Sigmoid colon (tissue), 6 donors: ENCODE measurements at regions not wholly inside any gene's neighbourhood (a gene's known extent, or its start where the extent isn't known, plus 50 kb on each side); places are given as distances from the start of the nearest gene placed in this dataset.

Experiments
- DNase-seq: peaks from one replicate; pipeline ENCODE4 v3.0.0-alpha.2; 2019
- H3K27ac ChIP-seq, 4 donors: fragments of 200-600 bp; sonication (generic); one replicate each; pipeline ENCODE4 v1.5.1; 2016 to 2019; ENCODE audit warnings: mild to moderate bottlenecking in 1 of 4
- H3K27me3 ChIP-seq, 3 donors: fragments of 200-600 bp; sonication (generic); one replicate each; pipeline ENCODE4 v1.5.1; 2019; ENCODE audit warnings: mild to moderate bottlenecking in 1 of 3
- H3K36me3 ChIP-seq, 4 donors: fragments of 200-600 bp; sonication (generic); one replicate each; pipeline ENCODE4 v1.5.1; 2016 to 2019
- H3K4me1 ChIP-seq, 4 donors: fragments of 200-600 bp; sonication (generic); one replicate each; pipeline ENCODE4 v1.5.1; 2017 to 2019
- H3K4me3 ChIP-seq, 4 donors: fragments of 200-600 bp; sonication (generic); one replicate each; pipeline ENCODE4 v1.5.1; 2017 to 2019; ENCODE audit warnings: mild to moderate bottlenecking in 2 of 4, moderate library complexity in 1 of 4
- H3K9me3 ChIP-seq, 4 donors: fragments of 200-600 bp in 3 of 4; sonication (generic) in 3 of 4; one replicate each; pipeline versions ENCODE4 v1.5.1 to v1.6.1; 2013 to 2019
- EP300 ChIP-seq, 4 donors: sonication (generic); formaldehyde crosslinking; IDR thresholded peaks; one replicate each; pipeline ENCODE4 v1.6.1; 2017; ENCODE audit warnings: antibody characterized with exemption in 4 of 4
- POLR2A ChIP-seq, 2 donors: fragments of 450-650 bp; IDR thresholded peaks; one replicate each; pipeline ENCODE4 v1.6.1; 2016; ENCODE audit warnings: antibody characterized with exemption in 2 of 2, mild to moderate bottlenecking in 2 of 2, moderate library complexity in 2 of 2
- POLR2AphosphoS5 ChIP-seq, 4 donors: sonication (generic); formaldehyde crosslinking; IDR thresholded peaks; one replicate each; pipeline ENCODE4 v1.6.1; 2017; ENCODE audit warnings: antibody characterized with exemption in 4 of 4
- WGBS, 2 donors: extraction: QIAGEN DNeasy Blood & Tissue Kit; methylation state at CpG; one replicate each; pipeline ENCODE4 v1.1.7; 2013; 5-methylcytosine and 5-hydroxymethylcytosine counted together
- intact Hi-C: fragments of 100-400 bp; cut with DNase I; formaldehyde crosslinking; loops from one replicate; pipeline ENCODE4 v1.15.1; 2023
- TF ChIP-seq, protein P1 (sequence below), 4 experiments: fragments of 450-650 bp in 3 of 4; fragments of 200-600 bp in 1 of 4; IDR thresholded peaks; one replicate each; pipeline ENCODE4 v1.5.1; 2016 to 2019; ENCODE audit warnings: antibody characterized with exemption in 4 of 4, mild to moderate bottlenecking in 3 of 4, moderate library complexity in 2 of 4
- donor health status: healthy with polysubstance abuse.
- donor health status: healthy.

- WGBS, 2 donors = 14 to 59% methylated on average over 2 of the region's 2 CpGs
- TF ChIP-seq, protein P1, sequence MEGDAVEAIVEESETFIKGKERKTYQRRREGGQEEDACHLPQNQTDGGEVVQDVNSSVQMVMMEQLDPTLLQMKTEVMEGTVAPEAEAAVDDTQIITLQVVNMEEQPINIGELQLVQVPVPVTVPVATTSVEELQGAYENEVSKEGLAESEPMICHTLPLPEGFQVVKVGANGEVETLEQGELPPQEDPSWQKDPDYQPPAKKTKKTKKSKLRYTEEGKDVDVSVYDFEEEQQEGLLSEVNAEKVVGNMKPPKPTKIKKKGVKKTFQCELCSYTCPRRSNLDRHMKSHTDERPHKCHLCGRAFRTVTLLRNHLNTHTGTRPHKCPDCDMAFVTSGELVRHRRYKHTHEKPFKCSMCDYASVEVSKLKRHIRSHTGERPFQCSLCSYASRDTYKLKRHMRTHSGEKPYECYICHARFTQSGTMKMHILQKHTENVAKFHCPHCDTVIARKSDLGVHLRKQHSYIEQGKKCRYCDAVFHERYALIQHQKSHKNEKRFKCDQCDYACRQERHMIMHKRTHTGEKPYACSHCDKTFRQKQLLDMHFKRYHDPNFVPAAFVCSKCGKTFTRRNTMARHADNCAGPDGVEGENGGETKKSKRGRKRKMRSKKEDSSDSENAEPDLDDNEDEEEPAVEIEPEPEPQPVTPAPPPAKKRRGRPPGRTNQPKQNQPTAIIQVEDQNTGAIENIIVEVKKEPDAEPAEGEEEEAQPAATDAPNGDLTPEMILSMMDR (IDR thresholded peaks at IDR 0.05) = no peak
- no peak for TF ChIP-seq EP300 (IDR thresholded peaks at IDR 0.05)
- Histone ChIP-seq H3K36me3 (no peaks in the 10 kb centered on the region), H3K4me1 (no peaks in the 10 kb centered on the region), H3K27me3 (no peaks in the 10 kb centered on the region), H3K9me3 (no peaks in the 10 kb centered on the region), H3K27ac (no peak overlapping the region), H3K4me3 (no peak overlapping the region)
- DNase-seq = no peak
- intact Hi-C loops = no loop called here
These were observed 2162.1 kb upstream of the TENM3 start for GRCh38 chr4:180081072-180081471.

- intact Hi-C loops = no loop called here
- Histone ChIP-seq H3K36me3 (no peaks in the 10 kb centered on the region), H3K9me3 (no peaks in the 10 kb centered on the region), H3K4me3 (no peak overlapping the region), H3K27ac (no peak overlapping the region), H3K27me3 (no peaks in the 10 kb centered on the region), H3K4me1 (no peaks in the 10 kb centered on the region)
- 65 to 68% methylated on average over 4 of the region's 4 CpGs for WGBS, 2 donors
- DNase-seq = no peak
- TF ChIP-seq POLR2AphosphoS5 (IDR thresholded peaks at IDR 0.05) (no peak), POLR2A (IDR thresholded peaks at IDR 0.05) (no peak), EP300 (IDR thresholded peaks at IDR 0.05) (no peak)
- TF ChIP-seq, protein P1 (IDR thresholded peaks at IDR 0.05) = no peak
These were observed 2158.6 kb upstream of the TENM3 start for GRCh38 chr4:180084561-180084960.

DNA sequence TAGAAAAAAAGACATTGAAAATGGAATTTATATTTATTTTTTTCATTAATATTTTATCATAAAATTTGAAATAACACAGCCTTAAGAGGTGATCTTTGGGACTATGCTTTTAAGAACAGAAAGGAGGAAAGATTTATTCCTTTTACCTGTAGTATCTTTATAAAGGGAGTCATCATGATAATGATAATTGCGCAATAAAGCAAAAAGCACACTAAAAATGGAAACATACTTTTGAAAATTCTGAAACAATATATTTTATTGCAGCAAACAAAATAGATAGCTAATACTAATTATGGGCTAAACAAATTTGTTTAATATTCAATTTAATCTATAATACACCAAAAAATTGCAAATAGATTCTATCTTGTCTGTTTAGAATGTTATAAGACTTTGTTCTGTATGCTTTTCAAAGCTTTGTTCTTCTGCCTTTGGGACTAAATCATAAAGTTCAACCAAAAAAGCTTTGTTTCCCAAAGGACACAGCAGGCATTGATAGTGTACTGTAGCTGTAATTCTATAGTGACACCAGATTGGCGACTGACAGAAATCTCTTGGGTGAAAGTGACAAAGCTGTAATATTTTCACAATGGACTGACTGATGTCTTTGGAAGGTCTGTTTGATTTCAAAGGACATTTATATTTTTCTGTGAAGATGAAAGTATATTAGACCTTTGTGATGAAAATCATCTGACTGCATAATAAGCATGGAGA is 2156.6 kb upstream of the TENM3 start:
- no peak for TF ChIP-seq POLR2A (IDR thresholded peaks at IDR 0.05)
- TF ChIP-seq POLR2AphosphoS5 (IDR thresholded peaks at IDR 0.05) = no peak
- Histone ChIP-seq H3K4me1 (no peaks in the 10 kb centered on the region), H3K27me3 (no peaks in the 10 kb centered on the region), H3K36me3 (no peaks in the 10 kb centered on the region), H3K4me3 (no peak overlapping the region), H3K27ac (no peak overlapping the region), H3K9me3 (no peaks in the 10 kb centered on the region)
- intact Hi-C loops = no loop called here
- DNase-seq = no peak
- WGBS, 2 donors = 22 to 23% methylated on average over 2 of the region's 2 CpGs

- DNase-seq = no peak
These were observed 2144.6 kb upstream of the TENM3 start for GRCh38 chr4:180098586-180098985.

DNA sequence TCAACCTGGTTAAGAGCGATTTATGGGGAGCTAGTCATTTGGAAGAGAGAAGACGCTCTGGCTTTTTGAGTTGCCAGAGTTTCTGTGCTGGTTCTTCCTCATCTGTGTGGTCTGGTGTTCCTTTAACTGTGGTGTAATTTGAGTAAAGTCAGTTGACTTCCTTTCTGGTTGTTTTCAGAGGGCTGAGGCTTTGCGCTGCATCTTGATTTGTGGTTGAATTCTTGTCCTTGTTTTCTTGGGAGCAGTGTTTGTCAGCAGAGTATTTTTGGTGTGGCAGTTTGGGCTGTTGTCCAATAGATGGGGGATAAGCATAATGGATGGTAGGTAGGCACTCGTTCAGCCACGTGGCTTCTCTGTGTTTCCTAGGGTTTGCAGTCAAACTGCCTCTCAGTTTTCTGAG is 2143.2 kb upstream of the TENM3 start:
- Histone ChIP-seq H3K27ac (no peak overlapping the region), H3K9me3 (no peaks in the 10 kb centered on the region), H3K27me3 (no peaks in the 10 kb centered on the region), H3K36me3 (no peaks in the 10 kb centered on the region), H3K4me1 (no peaks in the 10 kb centered on the region), H3K4me3 (no peak overlapping the region)
- intact Hi-C loops = no loop called here
- no peak for TF ChIP-seq EP300 (IDR thresholded peaks at IDR 0.05)
- WGBS, 2 donors = 47 to 78% methylated on average over 5 of the region's 5 CpGs
- DNase-seq = no peak

More at GRCh38 chr4:180098586-180098985, 2144.6 kb upstream of the TENM3 start:
- intact Hi-C loops = no loop called here
- no peaks in the 10 kb centered on the region for H3K27me3 ChIP-seq
- TF ChIP-seq POLR2AphosphoS5 (IDR thresholded peaks at IDR 0.05) (no peak), POLR2A (IDR thresholded peaks at IDR 0.05) (no peak), EP300 (IDR thresholded peaks at IDR 0.05) (no peak)
- TF ChIP-seq, protein P1 (IDR thresholded peaks at IDR 0.05) = no peak
- H3K36me3 ChIP-seq = no peaks in the 10 kb centered on the region
- no peak overlapping the region for H3K27ac ChIP-seq
- H3K9me3 ChIP-seq = no peaks in the 10 kb centered on the region
- H3K4me1 ChIP-seq = no peaks in the 10 kb centered on the region
- H3K4me3 ChIP-seq = no peak overlapping the region
